HG03439 (cell line): ENCODE measurements at regions not wholly inside any gene's neighbourhood (a gene's known extent, or its start where the extent isn't known, plus 50 kb on each side); places are given as distances from the start of the nearest gene placed in this dataset.
"Not testable (repeated sequence)": the region's sequence is repeated elsewhere in the genome, so short reads cannot be mapped to it uniquely, and the experiment has no call there.

Experiments used
- ATAC-seq: cut with Tn5 transposase; IDR thresholded peaks from one replicate; pipeline ENCODE4 v1.9.1; 2021; ENCODE audit warnings: mild to moderate bottlenecking, moderate library complexity; ENCODE audit not compliant: unreplicated experiment

GRCh38 chr16:73108195-73108963, 60.5 kb upstream of the ZFHX3 start:
- no peak for ATAC-seq

GRCh38 chr16:73107371-73107770, 59.4 kb upstream of the ZFHX3 start:
- no peak for ATAC-seq

- ATAC-seq = no peak
Observed at GRCh38 chr16:73106329-73107034, 58.6 kb upstream of the ZFHX3 start.

GRCh38 chr16:73101568-73101967, 53.6 kb upstream of the ZFHX3 start:
- ATAC-seq = no peak

GRCh38 chr16:73099601-73100000, 51.7 kb upstream of the ZFHX3 start:
- ATAC-seq = not testable (repeated sequence)
